Gastroesophageal sphincter (tissue), 3 donors: ENCODE measurements at regions not wholly inside any gene's neighbourhood (a gene's known extent, or its start where the extent isn't known, plus 50 kb on each side); places are given as distances from the start of the nearest gene placed in this dataset.

ENCODE experiments used
- POLR2A ChIP-seq, 2 donors: fragments of 450-650 bp; IDR thresholded peaks; one replicate each; pipeline ENCODE4 v1.6.1; 2017; ENCODE audit warnings: antibody characterized with exemption in 2 of 2, mild to moderate bottlenecking in 2 of 2, moderate library complexity in 1 of 2
- POLR2AphosphoS5 ChIP-seq: sonication (generic); formaldehyde crosslinking; IDR thresholded peaks from one replicate; pipeline ENCODE4 v1.6.1; 2017; ENCODE audit warnings: antibody characterized with exemption
- TF ChIP-seq, protein P1 (sequence below), 4 experiments: fragments of 200-600 bp in 2 of 4; fragments of 450-650 bp in 2 of 4; sonication (generic) in 1 of 4; IDR thresholded peaks; one replicate each; pipeline ENCODE4 v1.5.1; 2017 to 2019; ENCODE audit warnings: antibody characterized with exemption in 4 of 4, mild to moderate bottlenecking in 2 of 4, moderate library complexity in 2 of 4

DNA sequence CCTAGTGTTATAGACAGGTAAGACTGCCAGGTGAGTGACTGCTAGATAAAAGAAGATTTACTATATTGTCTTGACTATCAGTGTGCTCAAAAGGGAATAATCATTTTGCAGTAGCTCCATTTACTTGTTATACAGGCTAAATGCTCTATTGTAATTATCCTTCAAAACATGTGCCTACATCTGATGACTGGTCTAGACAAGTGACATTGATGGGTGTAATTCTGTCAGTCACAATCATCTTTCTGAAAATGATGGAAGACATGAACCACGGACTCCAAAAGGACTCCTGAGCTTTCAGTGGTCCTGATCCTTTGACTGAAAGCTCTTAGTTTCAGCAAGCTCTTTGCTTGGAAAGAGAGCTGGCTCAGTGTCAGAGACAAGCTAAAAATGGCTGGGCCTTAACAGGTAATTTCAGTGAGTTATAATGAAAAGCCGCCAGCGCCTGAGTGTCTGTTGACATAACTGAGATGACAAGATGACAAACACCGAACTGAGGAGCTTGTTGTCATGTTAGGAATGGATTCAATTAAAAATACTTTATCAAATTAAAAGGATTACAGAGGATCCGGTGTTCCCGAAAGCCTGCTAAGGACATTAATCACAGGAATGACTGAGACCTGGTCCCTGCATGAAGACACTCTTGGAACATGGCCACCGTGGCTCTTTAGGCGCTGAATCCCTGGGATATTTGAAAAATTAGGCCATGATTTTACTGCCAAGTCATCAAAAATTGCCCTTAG, 141.7 kb downstream of the CMPK2 start:
- TF ChIP-seq, protein P1, sequence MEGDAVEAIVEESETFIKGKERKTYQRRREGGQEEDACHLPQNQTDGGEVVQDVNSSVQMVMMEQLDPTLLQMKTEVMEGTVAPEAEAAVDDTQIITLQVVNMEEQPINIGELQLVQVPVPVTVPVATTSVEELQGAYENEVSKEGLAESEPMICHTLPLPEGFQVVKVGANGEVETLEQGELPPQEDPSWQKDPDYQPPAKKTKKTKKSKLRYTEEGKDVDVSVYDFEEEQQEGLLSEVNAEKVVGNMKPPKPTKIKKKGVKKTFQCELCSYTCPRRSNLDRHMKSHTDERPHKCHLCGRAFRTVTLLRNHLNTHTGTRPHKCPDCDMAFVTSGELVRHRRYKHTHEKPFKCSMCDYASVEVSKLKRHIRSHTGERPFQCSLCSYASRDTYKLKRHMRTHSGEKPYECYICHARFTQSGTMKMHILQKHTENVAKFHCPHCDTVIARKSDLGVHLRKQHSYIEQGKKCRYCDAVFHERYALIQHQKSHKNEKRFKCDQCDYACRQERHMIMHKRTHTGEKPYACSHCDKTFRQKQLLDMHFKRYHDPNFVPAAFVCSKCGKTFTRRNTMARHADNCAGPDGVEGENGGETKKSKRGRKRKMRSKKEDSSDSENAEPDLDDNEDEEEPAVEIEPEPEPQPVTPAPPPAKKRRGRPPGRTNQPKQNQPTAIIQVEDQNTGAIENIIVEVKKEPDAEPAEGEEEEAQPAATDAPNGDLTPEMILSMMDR (IDR thresholded peaks at IDR 0.05) = no peak
- TF ChIP-seq POLR2AphosphoS5 = no peak
- no peak for TF ChIP-seq POLR2A (IDR thresholded peaks at IDR 0.05)
